Transverse colon (tissue), 4 donors: ENCODE measurements at regions not wholly inside any gene's neighbourhood (a gene's known extent, or its start where the extent isn't known, plus 50 kb on each side); places are given as distances from the start of the nearest gene placed in this dataset.

Source experiments
- EP300 ChIP-seq: sonication (generic); formaldehyde crosslinking; IDR thresholded peaks from one replicate; pipeline ENCODE4 v1.6.1; 2017; ENCODE audit warnings: antibody characterized with exemption, low read depth
- POLR2A ChIP-seq: fragments of 450-650 bp; IDR thresholded peaks from one replicate; pipeline ENCODE4 v1.6.1; 2016; ENCODE audit warnings: antibody characterized with exemption, mild to moderate bottlenecking, moderate library complexity
- POLR2AphosphoS5 ChIP-seq, 3 donors: sonication (generic); formaldehyde crosslinking; IDR thresholded peaks; one replicate each; pipeline ENCODE4 v1.6.1; 2016; ENCODE audit warnings: antibody characterized with exemption in 3 of 3
- TF ChIP-seq, protein P1 (sequence below), 5 experiments: fragments of 200-600 bp in 3 of 5; fragments of 450-650 bp in 2 of 5; sonication (generic) in 3 of 5; IDR thresholded peaks; 1 replicate in 2 of 5; 2 replicates in 3 of 5; pipeline ENCODE4 v1.5.1; 2016 to 2017; ENCODE audit warnings: antibody characterized with exemption in 5 of 5, inconsistent platforms in 3 of 5, mild to moderate bottlenecking in 2 of 5, moderate library complexity in 1 of 5

DNA sequence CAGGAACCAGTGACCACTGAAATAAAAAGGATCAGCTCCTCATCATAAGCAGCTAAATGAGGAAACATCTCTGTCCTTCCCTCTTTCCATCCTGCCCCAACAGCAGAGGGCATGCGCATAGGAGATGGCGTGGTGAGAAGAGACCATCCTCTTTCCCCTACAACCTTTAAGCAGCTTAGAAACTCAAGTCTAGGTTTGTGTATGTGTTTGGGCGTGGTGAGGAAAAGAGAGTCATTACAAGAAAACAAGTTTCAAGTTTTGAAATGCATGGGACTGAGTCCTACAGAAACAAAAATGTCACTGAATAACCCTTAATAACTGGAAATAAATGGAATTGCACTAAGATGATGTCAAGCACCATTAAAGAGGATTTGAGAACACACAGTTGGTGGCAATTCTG lies 96.4 kb upstream of the IL12B start:
- TF ChIP-seq, protein P1, sequence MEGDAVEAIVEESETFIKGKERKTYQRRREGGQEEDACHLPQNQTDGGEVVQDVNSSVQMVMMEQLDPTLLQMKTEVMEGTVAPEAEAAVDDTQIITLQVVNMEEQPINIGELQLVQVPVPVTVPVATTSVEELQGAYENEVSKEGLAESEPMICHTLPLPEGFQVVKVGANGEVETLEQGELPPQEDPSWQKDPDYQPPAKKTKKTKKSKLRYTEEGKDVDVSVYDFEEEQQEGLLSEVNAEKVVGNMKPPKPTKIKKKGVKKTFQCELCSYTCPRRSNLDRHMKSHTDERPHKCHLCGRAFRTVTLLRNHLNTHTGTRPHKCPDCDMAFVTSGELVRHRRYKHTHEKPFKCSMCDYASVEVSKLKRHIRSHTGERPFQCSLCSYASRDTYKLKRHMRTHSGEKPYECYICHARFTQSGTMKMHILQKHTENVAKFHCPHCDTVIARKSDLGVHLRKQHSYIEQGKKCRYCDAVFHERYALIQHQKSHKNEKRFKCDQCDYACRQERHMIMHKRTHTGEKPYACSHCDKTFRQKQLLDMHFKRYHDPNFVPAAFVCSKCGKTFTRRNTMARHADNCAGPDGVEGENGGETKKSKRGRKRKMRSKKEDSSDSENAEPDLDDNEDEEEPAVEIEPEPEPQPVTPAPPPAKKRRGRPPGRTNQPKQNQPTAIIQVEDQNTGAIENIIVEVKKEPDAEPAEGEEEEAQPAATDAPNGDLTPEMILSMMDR (IDR thresholded peaks at IDR 0.05): no peak
- TF ChIP-seq POLR2AphosphoS5 (IDR thresholded peaks at IDR 0.05) (no peak), EP300 (no peak), POLR2A (no peak)
